ENCODE measurements at regions not wholly inside any gene's neighbourhood (a gene's known extent, or its start where the extent isn't known, plus 50 kb on each side); places are given as distances from the start of the nearest gene placed in this dataset.

GRCh38 chr11:91407842-91408241 is 816.8 kb upstream of the FAT3 start:
- no peak for DNase-seq

GRCh38 chr11:91406009-91406408 is 818.6 kb upstream of the FAT3 start:
- DNase-seq: no peak

GRCh38 chr11:91404344-91404743 is 820.3 kb upstream of the FAT3 start:
- no peak for DNase-seq

GRCh38 chr11:91397134-91397468 is 827.5 kb upstream of the FAT3 start:
- DNase-seq: no peak

- DNase-seq: peak; percentile 95
Observed at GRCh38 chr11:91396236-91397133, 828.1 kb upstream of the FAT3 start.

- DNase-seq: peak; percentile 74
Observed at GRCh38 chr11:91394727-91395414, 829.7 kb upstream of the FAT3 start.

GRCh38 chr11:91394073-91394726 is 830.4 kb upstream of the FAT3 start:
- peak; percentile 62 for DNase-seq

- DNase-seq: no peak
Observed at GRCh38 chr11:91382946-91383345, 841.7 kb upstream of the FAT3 start.

GRCh38 chr11:91374794-91375193 is 849.8 kb upstream of the FAT3 start:
- no peak for DNase-seq

- DNase-seq: peak; percentile 32
Observed at GRCh38 chr11:91373497-91373896, 851.1 kb upstream of the FAT3 start.

GRCh38 chr11:91366816-91367215 is 857.8 kb upstream of the FAT3 start:
- DNase-seq: no peak

GRCh38 chr11:91365986-91366585 is 858.5 kb upstream of the FAT3 start:
- DNase-seq: no peak

- DNase-seq: no peak
Observed at GRCh38 chr11:91350931-91351330, 873.7 kb upstream of the FAT3 start.

- no peak for DNase-seq
Observed at GRCh38 chr11:91326751-91327150, 897.9 kb upstream of the FAT3 start.

- no peak for DNase-seq
Observed at GRCh38 chr11:91326280-91326679, 898.3 kb upstream of the FAT3 start.

GRCh38 chr11:91314521-91314920 is 910.1 kb upstream of the FAT3 start:
- DNase-seq: no peak

- DNase-seq: no peak
Observed at GRCh38 chr11:91312541-91312940, 912.1 kb upstream of the FAT3 start.

- no peak for DNase-seq
Observed at GRCh38 chr11:91310085-91310484, 914.5 kb upstream of the FAT3 start.

GRCh38 chr11:91308069-91308468 is 916.5 kb upstream of the FAT3 start:
- DNase-seq: no peak

GRCh38 chr11:91305402-91305801 is 919.2 kb upstream of the FAT3 start:
- peak; percentile 65 for DNase-seq

- no peak for DNase-seq
Observed at GRCh38 chr11:91303749-91304148, 920.9 kb upstream of the FAT3 start.

GRCh38 chr11:91299980-91300379 is 924.6 kb upstream of the FAT3 start:
- DNase-seq: peak; percentile 63

- DNase-seq: peak; percentile 38
Observed at GRCh38 chr11:91296629-91297028, 928.0 kb upstream of the FAT3 start.
